KMS-11 (cell line): ENCODE measurements at regions not wholly inside any gene's neighbourhood (a gene's known extent, or its start where the extent isn't known, plus 50 kb on each side); places are given as distances from the start of the nearest gene placed in this dataset.

Experiments
- H2AFZ ChIP-seq: fragments of 200-600 bp; sonication (generic); 2 replicates; pipeline ENCODE4 v1.6.1; 2016; ENCODE audit warnings: antibody characterized with exemption, mixed run types, low read depth
- H3K27ac ChIP-seq: fragments of 200-600 bp; sonication (generic); 2 replicates; pipeline ENCODE4 v1.6.1; 2016; ENCODE audit warnings: mild to moderate bottlenecking, mixed run types
- H3K27me3 ChIP-seq: fragments of 200-600 bp; sonication (generic); 2 replicates; pipeline ENCODE4 v1.6.1; 2017; ENCODE audit warnings: mild to moderate bottlenecking, low read depth, mixed run types, moderate library complexity; ENCODE audit not compliant: insufficient read depth
- H3K36me3 ChIP-seq: fragments of 200-600 bp; sonication (generic); 2 replicates; pipeline ENCODE4 v1.6.1; 2017; ENCODE audit warnings: mild to moderate bottlenecking, mixed run types; ENCODE audit not compliant: insufficient read depth
- H3K4me1 ChIP-seq: fragments of 200-600 bp; sonication (generic); 2 replicates; pipeline ENCODE4 v1.6.1; 2016; ENCODE audit warnings: mild to moderate bottlenecking, low read depth, mixed run types; ENCODE audit not compliant: poor library complexity, severe bottlenecking
- H3K4me2 ChIP-seq: fragments of 200-600 bp; sonication (generic); 2 replicates; pipeline ENCODE4 v1.7.0; 2016; ENCODE audit warnings: mild to moderate bottlenecking, mixed run types
- H3K4me3 ChIP-seq: fragments of 200-600 bp; sonication (generic); IDR thresholded peaks from 2 replicates; pipeline ENCODE4 v1.6.1; 2017; ENCODE audit warnings: low read depth, low read length, mixed read lengths; ENCODE audit not compliant: insufficient read depth
- H3K79me2 ChIP-seq: fragments of 200-600 bp; sonication (generic); 2 replicates; pipeline ENCODE4 v1.6.1; 2016; ENCODE audit warnings: low read depth, mixed run types; ENCODE audit not compliant: insufficient read depth
- H3K9ac ChIP-seq: fragments of 200-600 bp; sonication (generic); 2 replicates; pipeline ENCODE4 v1.6.1; 2016; ENCODE audit warnings: mild to moderate bottlenecking, mixed run types
- H4K20me1 ChIP-seq: fragments of 200-600 bp; sonication (generic); 2 replicates; pipeline ENCODE4 v1.6.1; 2016; ENCODE audit warnings: mild to moderate bottlenecking, mixed run types; ENCODE audit not compliant: insufficient read depth
- TF ChIP-seq, protein P1 (sequence below): fragments of 200-600 bp; sonication (generic); conservative IDR thresholded peaks from 2 replicates; pipeline ENCODE4 v1.6.1; 2017; ENCODE audit warnings: low read depth, mild to moderate bottlenecking, antibody characterized with exemption, low read length, moderate library complexity, mixed read lengths

GRCh38 chr5:93343570-93343969 is 237.4 kb downstream of the NR2F1-AS1 start:
- H3K4me2 ChIP-seq = peak overlapping the region; percentile 87; the same call in 1 of the 2 replicates
- no peaks in the 10 kb centered on the region for H3K36me3 ChIP-seq
- no peaks in the 10 kb centered on the region for H3K27me3 ChIP-seq
- H3K4me3 ChIP-seq = no peak overlapping the region
- H3K27ac ChIP-seq = no peak overlapping the region
- peaks cover 25% of the 10 kb centered on the region for H3K4me1 ChIP-seq
- no peaks in the 10 kb centered on the region for H3K79me2 ChIP-seq
- H3K9ac ChIP-seq = no peak overlapping the region
- TF ChIP-seq, protein P1, sequence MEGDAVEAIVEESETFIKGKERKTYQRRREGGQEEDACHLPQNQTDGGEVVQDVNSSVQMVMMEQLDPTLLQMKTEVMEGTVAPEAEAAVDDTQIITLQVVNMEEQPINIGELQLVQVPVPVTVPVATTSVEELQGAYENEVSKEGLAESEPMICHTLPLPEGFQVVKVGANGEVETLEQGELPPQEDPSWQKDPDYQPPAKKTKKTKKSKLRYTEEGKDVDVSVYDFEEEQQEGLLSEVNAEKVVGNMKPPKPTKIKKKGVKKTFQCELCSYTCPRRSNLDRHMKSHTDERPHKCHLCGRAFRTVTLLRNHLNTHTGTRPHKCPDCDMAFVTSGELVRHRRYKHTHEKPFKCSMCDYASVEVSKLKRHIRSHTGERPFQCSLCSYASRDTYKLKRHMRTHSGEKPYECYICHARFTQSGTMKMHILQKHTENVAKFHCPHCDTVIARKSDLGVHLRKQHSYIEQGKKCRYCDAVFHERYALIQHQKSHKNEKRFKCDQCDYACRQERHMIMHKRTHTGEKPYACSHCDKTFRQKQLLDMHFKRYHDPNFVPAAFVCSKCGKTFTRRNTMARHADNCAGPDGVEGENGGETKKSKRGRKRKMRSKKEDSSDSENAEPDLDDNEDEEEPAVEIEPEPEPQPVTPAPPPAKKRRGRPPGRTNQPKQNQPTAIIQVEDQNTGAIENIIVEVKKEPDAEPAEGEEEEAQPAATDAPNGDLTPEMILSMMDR = no peak
- H4K20me1 ChIP-seq = no peaks in the 10 kb centered on the region
- H2AFZ ChIP-seq = no peak overlapping the region

DNA sequence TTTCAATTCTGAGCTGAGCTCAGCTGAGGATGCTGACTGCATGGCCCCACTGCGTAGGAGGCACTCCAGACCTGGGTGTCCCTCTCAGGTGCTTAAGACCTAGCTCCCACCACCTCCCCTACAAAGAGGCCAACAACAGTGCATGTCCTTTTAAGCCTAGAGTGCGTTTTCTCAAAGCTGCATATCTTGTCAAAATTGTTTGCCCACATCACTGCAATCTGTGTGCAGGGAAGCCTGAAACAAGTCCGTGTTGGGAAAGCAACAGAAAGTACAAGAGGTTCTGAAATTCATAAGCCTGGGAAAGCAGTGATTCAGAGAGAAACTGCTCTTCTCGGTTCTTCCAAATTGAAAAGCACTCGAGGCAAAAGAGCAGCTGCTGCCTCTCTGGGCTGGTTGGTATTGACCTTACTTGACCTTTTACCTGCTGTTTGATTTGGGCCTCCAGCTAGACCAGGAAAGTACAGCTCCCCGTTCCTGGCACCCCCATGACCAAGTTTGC is 238.4 kb downstream of the NR2F1-AS1 start:
- peak overlapping the region; percentile 80 for H2AFZ ChIP-seq
- H3K4me2 ChIP-seq = peak overlapping the region; percentile 87
- H3K4me1 ChIP-seq = peaks cover 25% of the 10 kb centered on the region
- no peaks in the 10 kb centered on the region for H3K36me3 ChIP-seq
- H3K27ac ChIP-seq = peak overlapping the region; percentile 71
- no peaks in the 10 kb centered on the region for H3K79me2 ChIP-seq
- H3K27me3 ChIP-seq = no peaks in the 10 kb centered on the region
- H3K9ac ChIP-seq = peak overlapping the region; percentile 33; the same call in 1 of the 2 replicates
- TF ChIP-seq, protein P1 = no peak
- H3K4me3 ChIP-seq = no peak overlapping the region
- no peaks in the 10 kb centered on the region for H4K20me1 ChIP-seq

- no peaks in the 10 kb centered on the region for H3K79me2 ChIP-seq
- H3K36me3 ChIP-seq = no peaks in the 10 kb centered on the region
- no peak overlapping the region for H3K9ac ChIP-seq
- no peaks in the 10 kb centered on the region for H4K20me1 ChIP-seq
- TF ChIP-seq, protein P1 = no peak
- H2AFZ ChIP-seq = no peak overlapping the region
- no peak overlapping the region for H3K4me3 ChIP-seq
- H3K4me2 ChIP-seq = no peak overlapping the region
- peaks cover 25% of the 10 kb centered on the region for H3K4me1 ChIP-seq
- H3K27me3 ChIP-seq = no peaks in the 10 kb centered on the region
- H3K27ac ChIP-seq = no peak overlapping the region
Observed at GRCh38 chr5:93340881-93341280, 240.1 kb downstream of the NR2F1-AS1 start.

DNA sequence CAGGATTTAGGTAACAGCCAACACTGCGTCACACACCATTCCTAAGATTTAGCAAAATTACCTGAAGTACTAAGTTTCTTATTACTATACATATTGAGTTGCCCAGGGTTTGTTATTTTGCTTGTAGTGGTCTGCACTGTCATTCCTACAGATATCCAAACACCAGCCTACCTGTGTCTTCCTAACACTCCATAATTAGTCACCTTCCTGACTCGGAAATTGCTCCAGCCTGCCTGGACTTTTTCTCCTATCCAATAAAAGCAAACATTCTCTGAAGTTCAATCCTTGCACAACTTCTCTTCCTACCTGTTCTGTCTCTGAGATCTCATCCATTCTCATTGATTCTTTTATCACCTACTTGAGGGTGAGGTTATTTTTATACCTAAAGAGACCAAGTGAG is 243.9 kb downstream of the NR2F1-AS1 start:
- H3K4me1 ChIP-seq = peaks cover 6% of the 10 kb centered on the region
- H3K79me2 ChIP-seq = no peaks in the 10 kb centered on the region
- no peak overlapping the region for H2AFZ ChIP-seq
- no peak overlapping the region for H3K4me3 ChIP-seq
- no peak overlapping the region for H3K4me2 ChIP-seq
- no peak overlapping the region for H3K9ac ChIP-seq
- no peak overlapping the region for H3K27ac ChIP-seq
- no peaks in the 10 kb centered on the region for H4K20me1 ChIP-seq
- no peaks in the 10 kb centered on the region for H3K27me3 ChIP-seq
- TF ChIP-seq, protein P1 = no peak
- no peaks in the 10 kb centered on the region for H3K36me3 ChIP-seq
